Midbrain (tissue), 1 donor: ENCODE measurements at regions not wholly inside any gene's neighbourhood (a gene's known extent, or its start where the extent isn't known, plus 50 kb on each side); places are given as distances from the start of the nearest gene placed in this dataset.
"Not testable (repeated sequence)": the region's sequence is repeated elsewhere in the genome, so short reads cannot be mapped to it uniquely, and the experiment has no call there.

ENCODE experiments used
- DNase-seq: peaks from one replicate; lab custom pipeline; 2025; lab: John Stamatoyannopoulos, UW

DNA sequence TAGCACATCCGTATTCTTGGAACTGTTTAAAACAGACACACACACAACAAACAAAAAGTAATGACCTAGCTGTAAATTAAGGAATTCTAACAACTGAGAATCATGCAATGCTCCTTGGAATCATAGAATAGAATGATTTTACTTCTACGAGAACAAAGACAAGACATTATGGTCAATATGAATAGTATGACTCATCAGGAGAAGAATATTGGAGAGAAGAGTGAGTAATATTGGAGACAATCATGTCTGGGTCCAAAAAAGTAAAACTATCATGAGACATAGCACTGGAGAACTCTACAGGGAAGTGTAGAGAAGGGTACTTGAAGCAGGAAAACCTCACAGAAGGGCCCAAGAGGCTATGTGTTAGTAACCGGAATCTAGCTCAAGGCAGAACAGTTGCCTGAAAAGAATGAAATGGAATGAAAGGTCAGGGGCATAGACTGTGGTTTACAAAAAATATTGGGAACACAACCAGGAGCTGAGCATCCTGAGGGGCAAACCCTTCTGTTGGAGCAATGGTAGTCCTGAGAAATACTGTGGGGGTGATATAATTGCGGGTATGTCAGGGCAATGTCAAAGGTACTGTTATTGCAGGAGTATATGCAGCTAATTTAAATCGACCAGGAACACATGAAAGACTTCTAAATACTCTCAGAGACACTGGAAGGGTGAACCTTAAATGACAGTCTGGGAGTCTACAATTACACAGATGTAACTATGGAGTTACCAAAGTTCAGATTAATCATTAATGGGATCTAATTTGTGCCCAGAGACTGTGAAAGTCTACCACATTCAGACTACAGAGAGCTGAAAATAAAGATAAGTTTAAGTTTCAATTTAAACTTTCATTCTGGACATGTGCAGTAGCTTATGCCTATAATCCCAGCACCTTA, 201.2 kb downstream of the BCHE start:
- DNase-seq: no peak

DNA sequence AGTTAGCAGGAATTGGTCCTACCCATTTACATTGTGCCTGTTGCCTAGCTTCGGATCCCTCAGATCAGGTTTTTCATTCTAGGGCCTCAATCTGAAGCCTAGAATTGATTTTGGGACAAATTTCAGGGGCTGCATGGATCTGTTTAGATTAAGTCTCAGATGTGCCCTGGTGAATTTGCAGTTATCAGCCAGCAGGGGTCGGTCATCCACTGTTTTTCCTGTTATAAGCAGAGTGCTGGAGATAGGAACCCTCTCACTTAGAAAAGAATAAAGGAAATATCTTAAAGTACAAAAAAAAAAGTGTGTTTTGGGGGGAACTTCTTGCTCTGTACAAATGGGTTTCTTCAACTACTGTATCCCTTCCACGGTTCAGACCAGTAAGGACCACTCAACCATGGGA, 212.5 kb downstream of the BCHE start:
- DNase-seq: no peak

DNA sequence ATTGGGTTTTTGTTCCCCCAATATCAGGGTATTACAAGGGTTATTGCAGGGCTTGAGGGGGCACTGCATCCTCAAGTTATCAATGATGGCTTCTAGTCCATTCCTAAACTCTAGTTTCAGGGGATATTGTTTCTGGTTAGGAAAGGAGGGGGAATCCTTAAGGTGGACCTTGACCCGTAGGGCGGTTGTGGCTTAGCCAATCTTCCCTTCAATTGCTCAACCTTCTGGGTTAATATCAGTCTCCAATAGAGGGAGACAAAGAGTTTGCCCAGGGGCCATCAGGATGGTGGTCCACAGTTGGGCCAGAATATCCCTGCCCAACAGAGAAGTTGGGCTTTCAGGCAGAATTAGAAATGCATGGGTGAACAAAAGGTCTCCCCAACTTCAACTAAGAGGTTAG, 214.9 kb downstream of the BCHE start:
- DNase-seq: no peak

DNA sequence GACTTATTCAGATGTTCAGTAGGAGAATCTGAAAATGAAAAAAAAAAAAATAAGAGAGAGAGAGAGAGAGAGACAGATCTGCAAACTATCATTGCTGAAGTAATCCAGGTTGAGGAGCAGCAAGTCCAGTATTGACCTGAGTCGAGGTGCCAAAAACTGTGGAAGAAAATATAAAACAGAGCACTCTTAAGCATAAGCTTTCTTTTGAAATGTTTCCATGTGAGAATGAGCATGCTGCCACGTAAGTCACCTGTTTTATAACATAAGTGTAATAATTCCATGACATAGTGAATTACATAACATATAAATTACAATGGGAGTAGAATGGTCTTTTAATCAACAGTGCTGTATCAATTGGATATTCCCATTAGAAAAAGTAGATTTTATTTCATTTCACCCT, 218.2 kb downstream of the BCHE start:
- DNase-seq: no peak

DNA sequence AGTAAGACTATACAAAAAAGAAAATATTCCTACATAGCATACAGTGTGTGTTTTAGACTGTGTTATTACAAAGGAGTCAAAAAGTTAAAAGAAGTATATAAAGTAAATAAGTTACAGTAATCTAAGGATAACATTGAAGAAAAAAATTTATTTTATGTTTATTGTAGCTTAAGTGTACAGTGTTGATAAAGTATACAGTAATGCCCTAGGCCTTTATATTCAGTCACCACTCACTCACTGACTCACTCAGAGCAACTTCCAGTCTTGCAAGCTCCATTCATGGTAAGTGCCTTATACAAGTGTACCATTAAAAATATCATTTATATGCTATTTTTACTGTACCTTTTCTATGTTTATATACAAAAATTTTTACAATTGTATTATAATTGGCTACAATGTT, 220.1 kb downstream of the BCHE start:
- DNase-seq: no peak

DNA sequence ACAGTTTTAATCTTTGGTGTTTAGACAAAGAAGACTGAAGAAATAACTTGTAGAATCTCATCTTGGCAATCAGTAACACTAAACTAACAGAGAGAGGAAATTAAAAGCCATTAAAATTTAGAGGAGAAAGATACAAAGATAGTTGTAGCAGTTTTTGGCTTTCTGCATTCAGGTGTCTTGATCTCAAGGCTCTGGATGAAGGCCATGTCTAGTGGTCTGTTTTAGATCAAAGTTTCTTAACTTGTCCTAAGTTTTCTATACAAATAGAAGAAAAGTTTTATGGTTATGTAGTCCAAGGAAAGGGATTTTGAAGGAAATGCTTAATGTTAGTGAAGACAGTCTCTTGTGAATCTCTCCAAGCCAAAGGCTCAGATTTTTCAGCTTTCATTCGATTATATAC, 222.9 kb downstream of the BCHE start:
- no peak for DNase-seq

DNA sequence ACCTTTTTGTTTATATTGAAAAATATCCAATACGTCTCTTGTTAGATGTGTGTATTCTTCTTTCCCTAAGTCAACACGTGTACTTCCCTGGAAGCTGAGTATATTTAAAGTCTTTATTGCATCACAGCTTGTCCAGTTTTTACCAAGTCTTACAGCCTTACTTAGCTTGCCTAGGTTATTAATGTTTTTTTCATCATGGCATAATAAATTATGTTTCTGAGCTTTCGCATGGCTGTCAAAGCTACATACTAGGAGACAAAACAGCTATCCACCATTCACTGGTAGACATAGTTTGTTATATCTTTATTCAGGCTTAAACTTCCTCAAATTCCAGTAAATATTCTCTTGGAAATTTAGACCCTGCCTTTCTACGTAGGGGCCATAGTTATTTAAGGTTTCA, 224.2 kb downstream of the BCHE start:
- no peak for DNase-seq

DNA sequence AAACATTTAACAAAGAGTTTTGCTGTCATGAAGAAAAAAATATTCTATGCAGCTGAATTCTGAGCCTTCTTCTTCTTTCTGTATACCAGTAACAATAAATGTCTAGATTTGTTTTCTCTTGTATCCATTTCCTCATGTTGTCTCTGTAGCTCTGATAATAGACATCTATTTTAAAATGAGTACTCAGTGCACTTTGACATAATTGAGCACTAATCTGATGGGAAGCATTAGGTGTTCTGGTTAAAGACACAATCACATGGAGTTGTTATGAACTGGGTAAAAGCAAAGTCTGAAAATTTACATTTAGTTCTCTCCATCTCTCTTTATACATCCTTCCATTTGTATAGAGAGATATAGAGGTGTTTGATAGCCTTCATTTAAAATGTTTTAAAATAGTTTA, 230.0 kb downstream of the BCHE start:
- no peak for DNase-seq

DNA sequence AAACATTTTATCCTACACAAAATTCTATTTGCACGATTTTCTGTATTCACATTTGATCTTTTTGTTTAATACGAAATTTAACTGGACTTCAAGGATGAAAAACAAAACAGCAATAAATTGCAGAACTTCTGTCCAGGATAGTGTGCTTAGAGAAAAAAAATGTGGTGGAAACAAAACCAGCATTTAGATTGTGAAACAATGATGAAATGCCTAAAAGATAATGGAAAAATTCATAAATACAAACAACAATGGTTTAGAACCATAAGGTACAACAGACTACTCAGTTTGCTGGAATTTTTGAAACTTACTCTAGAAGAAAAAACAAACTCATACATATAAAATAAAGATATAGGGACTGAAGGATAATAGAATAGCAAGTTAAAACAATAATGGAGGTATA, 234.0 kb downstream of the BCHE start:
- no peak for DNase-seq

DNA sequence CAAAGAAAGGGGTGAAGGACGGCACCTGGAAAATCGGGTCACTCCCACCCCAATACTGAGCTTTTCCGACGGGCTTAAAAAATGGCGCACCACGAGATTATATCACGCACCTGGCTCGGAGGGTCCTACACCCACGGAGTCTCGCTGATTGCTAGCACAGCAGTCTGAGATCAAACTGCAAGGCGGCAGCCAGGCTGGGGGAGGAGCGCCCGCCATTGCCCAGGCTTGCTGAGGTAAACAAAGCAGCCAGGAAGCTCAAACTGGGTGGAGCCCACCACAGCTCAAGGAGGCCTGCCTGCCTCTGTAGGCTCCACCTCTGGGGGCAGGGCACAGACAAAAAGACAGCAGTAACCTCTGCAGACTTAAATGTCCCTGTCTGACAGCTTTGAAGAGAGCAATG, 264.7 kb downstream of the BCHE start:
- DNase-seq: not testable (repeated sequence)

DNA sequence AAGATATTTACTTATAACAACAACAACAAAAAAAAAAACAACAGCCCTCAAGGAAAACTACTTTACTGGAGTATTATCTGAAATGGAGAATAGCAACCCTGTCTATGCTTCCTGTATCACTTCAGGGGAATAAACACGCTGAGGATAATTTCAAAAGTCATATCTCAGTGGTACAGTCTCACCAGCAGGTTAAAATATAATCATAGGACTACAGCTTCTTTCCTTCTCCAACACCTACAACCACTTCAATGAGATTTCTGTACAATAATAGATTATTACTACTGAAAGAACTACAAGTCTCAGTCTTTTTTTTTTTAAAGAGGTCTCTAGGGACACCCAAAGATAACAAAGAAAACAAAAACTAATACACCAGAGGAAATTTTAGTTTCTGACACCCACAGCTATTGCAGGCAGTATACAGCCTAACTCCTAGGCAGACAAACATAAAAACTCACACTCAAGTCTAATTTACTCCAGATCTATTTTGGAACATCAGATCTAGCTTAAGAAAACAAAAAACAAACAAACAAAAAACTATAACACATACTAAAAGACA, 268.2 kb downstream of the BCHE start:
- DNase-seq: no peak

DNA sequence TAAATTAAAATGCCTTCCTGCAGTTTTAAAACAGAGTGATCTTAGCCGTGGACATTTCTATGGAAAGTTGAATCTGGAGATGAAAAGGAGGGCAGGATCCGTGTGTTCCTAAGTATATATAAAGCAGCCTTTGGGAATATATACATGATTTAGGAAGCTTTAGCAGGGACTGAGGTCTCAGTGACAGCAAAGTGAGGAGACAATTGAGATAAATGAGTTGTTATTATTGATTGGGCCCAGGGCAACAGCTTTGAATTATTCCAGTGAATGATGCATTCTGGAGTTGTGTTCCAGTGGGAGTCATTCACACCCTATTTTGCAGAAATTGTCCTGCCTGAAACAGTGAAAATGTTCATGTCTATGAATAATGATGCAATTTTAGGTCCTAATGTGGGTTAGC, 281.4 kb downstream of the BCHE start:
- DNase-seq: no peak

DNA sequence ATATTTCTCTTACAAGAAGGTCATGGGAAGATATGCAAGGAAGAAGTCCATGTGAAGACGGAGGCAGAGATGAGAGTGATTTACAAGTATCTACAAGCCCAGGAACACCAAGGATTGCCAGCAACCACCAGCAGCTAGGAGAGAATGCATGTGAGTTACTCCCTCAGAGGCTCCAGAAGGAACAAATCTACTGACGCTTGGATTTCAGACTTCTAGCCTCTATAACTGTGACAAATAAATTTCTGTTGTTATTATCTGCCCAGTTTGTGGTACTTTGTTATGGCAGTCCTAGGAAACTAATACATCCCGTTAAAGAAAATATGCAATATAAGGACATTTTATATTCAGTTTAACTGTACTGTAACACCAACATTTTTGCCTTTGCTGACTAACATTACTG, 283.9 kb downstream of the BCHE start:
- DNase-seq: no peak

DNA sequence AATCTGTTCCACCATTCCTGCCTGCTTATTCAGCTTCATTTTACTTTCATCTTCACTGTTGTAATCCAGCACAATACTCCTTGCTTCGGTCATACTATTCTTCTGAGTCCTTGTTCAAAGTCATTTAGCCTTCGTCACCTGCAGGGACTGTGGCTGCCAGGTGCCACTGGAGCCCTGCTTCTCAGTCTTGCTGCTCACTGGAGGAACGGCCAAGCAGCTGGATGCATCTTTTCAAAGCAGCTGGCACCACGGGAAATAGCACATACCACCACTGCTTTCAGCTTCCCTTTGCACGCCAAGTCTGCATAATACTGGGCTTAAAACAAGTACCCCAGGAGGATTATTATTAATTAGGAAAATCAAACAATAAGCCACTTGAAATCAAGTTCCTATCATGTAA, 287.6 kb downstream of the BCHE start:
- DNase-seq: no peak

DNA sequence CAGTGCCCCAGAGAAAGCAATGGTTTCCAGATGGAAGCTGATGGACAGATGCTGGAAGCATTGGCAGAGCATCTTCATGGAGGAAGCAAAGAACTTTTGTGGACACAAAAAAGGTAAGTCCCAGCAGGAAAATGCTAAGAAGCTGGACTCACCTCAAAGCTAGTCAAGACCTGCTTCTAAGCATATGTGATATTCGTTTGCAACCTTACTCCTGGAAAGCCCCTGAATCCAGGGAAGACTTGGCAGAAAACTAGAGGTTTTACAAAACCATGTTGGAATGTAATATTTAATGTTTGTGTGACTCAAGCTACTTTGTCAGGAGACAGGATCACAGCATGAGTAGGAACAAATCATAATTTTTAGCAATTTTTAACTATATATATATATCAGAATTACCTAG, 288.2 kb downstream of the BCHE start:
- no peak for DNase-seq

DNA sequence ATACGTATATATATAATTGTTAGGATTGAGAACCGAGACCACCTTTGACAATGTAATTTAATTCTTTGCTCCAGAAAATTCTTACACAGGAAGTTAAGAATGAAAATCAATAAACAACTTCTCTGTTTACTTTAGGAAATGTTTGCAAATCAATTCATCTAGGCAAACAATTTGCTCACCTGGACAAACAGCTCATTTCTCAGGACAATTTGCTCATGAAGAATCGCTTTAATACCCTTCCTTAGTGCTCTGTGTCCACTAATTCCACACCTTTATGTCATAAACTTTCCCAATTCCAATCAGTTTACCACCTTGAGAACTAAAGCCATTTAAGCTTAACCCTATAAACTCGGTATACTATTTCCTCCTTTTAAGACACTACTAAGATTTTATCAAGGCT, 292.2 kb downstream of the BCHE start:
- no peak for DNase-seq

DNA sequence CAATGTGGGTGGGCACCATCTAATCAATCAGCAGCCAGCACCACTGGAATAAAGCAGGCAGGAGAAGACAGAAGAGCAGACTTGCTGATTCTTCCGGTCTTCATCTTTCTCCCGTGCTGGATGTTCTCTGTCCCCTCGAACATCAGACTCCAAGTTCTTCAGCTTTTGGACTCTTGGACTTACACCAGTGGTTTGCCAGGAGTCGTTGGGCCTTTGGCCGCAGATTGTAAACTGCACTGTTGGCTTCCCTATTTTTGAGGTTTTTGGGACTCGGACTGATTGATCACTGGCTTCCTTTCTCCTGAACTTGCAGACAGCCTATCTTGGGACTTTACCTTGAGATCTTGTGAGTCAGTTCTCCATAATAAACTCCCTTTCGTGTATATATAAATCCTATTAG, 292.8 kb downstream of the BCHE start:
- DNase-seq: no peak

DNA sequence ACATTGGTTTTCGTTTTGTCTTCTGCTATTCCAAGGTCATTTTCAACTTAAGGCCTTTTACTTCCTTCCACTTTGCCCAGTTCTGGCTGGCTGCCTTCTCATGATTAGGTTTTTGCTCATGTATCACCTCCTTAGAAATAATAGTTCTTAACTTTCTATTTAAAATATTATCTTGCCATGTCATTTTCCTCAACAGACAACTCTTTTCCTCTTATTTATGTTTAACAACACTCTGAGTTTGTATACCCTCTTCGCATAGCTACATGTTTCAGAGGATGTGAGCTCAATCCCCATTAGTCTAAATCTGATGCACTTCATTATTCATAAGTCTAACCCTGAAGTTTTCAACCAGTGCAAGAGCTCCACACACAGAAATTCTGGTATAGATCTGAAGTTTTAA, 299.1 kb downstream of the BCHE start:
- no peak for DNase-seq

DNA sequence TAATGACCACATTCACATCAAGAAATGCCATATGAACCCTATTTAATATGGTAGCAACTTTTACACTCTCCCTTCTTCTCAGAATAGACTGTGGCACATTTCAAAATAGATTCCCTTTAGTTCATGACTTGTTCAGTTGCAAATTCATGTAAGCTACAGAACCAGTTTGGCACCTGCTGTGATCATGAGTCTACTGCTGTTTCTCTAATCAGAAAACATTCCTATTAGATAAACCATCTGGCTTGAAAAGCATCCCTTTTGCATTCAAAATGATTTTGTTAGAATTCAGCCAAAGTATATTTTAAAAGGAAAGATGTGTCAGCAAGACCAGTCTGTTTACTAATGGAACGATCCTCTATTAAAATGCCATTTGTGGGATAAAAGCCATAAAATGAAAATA, 304.4 kb downstream of the BCHE start:
- DNase-seq: no peak

DNA sequence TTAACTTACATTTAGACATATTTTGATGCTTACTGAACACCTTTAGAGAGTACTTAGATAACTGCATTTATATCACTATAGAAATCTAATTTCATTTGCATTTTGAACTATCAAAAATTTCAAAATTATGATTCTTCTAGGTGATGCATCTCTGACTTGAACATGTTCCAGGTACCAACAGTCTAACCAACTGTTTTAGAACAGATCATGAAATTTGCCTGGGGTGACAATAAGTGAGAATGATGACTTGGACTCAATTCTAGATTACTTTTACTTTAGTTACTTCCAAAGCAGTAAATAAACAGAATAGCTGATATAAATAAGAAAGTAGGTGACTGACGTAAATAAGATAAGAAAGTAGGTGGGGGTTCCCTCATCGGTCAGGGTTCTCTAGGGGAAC, 307.8 kb downstream of the BCHE start:
- no peak for DNase-seq

DNA sequence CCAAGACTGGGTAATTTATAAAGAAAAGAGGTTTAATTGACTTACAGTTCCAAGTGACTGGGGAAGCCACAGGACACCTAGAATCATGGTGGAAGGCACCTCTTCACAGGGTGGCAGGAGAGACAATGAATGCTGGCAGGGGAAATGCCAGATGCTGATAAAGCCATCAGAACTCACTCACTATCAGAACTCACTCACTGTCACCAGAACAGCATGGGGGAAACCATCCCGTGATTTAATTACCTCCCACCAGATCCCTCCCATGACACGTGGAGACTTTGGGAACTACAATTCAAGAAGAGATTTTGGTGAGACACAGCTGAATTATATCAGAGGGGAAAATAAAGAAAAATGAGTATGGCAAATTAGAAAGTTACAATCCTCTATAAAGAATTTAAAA, 310.9 kb downstream of the BCHE start:
- DNase-seq: no peak

DNA sequence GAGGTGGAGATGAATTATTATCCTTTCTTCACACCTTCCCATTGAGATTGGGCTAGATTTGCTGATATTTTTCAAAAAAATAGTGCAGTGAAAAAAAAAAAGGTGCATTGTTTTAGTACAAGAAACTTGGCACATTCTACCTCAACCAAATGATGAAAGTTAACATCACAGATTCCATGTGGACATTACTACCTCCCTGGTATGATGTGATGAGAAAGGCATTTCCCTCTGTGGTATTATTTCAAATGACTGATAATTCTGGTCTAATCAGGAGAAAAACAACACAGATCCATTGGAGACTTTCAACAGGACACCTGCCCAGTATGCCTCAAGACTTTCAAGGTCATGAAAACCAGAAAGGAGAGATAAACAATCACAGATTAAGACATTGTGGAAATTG, 313.4 kb downstream of the BCHE start:
- DNase-seq: no peak

DNA sequence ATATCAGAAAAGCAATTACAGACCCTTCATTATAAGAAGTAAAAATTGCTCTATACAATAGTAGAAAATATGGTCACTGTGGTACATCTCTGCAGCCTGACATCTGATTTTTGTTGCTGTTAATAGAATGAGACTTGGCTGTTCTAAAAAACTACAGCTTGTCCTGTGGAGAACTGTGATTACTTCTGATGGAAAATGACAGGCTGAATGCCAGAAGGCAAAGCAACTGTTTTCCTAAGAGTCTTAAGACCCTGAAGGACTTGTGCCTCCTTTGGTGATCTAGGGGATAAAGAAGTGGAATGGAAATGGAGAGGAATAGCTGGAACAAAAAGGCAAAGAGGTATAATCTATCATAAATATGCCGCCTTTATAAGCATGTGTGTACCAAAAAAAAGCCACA, 314.8 kb downstream of the BCHE start:
- no peak for DNase-seq
